Smooth muscle cell (in vitro differentiated cells): ENCODE measurements at regions not wholly inside any gene's neighbourhood (a gene's known extent, or its start where the extent isn't known, plus 50 kb on each side); places are given as distances from the start of the nearest gene placed in this dataset.

Experiments
- DNase-seq: peaks from one replicate; lab custom pipeline; 2025; ENCODE audit not compliant: unreplicated experiment; lab: John Stamatoyannopoulos, UW
- H2AFZ ChIP-seq: fragments of 200-600 bp; sonication (generic); 2 replicates; pipeline ENCODE4 v1.6.0; 2016; ENCODE audit warnings: antibody characterized with exemption, low read depth, mild to moderate bottlenecking
- H3F3A ChIP-seq: fragments of 200-600 bp; sonication (generic); 2 replicates; pipeline ENCODE4 v1.6.0; 2017; ENCODE audit warnings: antibody characterized with exemption, low read depth
- H3K27ac ChIP-seq: fragments of 200-600 bp; sonication (generic); 2 replicates; pipeline ENCODE4 v1.5.1; 2016; ENCODE audit warnings: low read depth, mild to moderate bottlenecking
- H3K27me3 ChIP-seq: fragments of 200-600 bp; sonication (generic); 2 replicates; pipeline ENCODE4 v1.6.1; 2016; ENCODE audit warnings: low read depth, mild to moderate bottlenecking
- H3K36me3 ChIP-seq: fragments of 200-600 bp; sonication (generic); 2 replicates; pipeline ENCODE4 v1.5.1; 2016; ENCODE audit warnings: low read depth
- H3K4me1 ChIP-seq: fragments of 200-600 bp; sonication (generic); 2 replicates; pipeline ENCODE4 v1.5.1; 2016; ENCODE audit warnings: low read depth
- H3K4me2 ChIP-seq: fragments of 200-600 bp; sonication (generic); 2 replicates; pipeline ENCODE4 v1.6.0; 2016; ENCODE audit warnings: mild to moderate bottlenecking
- H3K4me3 ChIP-seq: fragments of 200-600 bp; sonication (generic); 2 replicates; pipeline ENCODE4 v1.5.1; 2016; ENCODE audit warnings: mild to moderate bottlenecking
- H3K79me2 ChIP-seq: fragments of 200-600 bp; sonication (generic); 2 replicates; pipeline ENCODE4 v1.6.0; 2016; ENCODE audit warnings: low read depth, mild to moderate bottlenecking
- H3K9ac ChIP-seq: fragments of 200-600 bp; sonication (generic); 2 replicates; pipeline ENCODE4 v1.6.0; 2016; ENCODE audit warnings: low read depth
- H3K9me3 ChIP-seq: fragments of 200-600 bp; sonication (generic); replicated peaks from 2 replicates; pipeline ENCODE4 v1.5.1; 2016; ENCODE audit warnings: low read depth
- H4K20me1 ChIP-seq: fragments of 200-600 bp; sonication (generic); 2 replicates; pipeline ENCODE4 v1.6.0; 2016; ENCODE audit warnings: low read depth
- CTCF ChIP-seq: fragments of 200-600 bp; sonication (generic); IDR thresholded peaks from 2 replicates; pipeline ENCODE4 v1.5.1; 2017; ENCODE audit warnings: borderline replicate concordance, mild to moderate bottlenecking, antibody characterized with exemption; ENCODE audit not compliant: insufficient read depth, poor library complexity, severe bottlenecking
- WGBS: methylation state at CpG from one replicate; pipeline ENCODE4 v1.1.7; 2016; ENCODE audit warnings: low lambda C conversion rate; 5-methylcytosine and 5-hydroxymethylcytosine counted together

GRCh38 chr5:125225424-125225823, 479.0 kb upstream of the ZNF608 start:
- Histone ChIP-seq H3K9me3 (no peaks in the 10 kb centered on the region), H3K4me2 (no peak overlapping the region), H3K79me2 (no peaks in the 10 kb centered on the region), H3K36me3 (no peaks in the 10 kb centered on the region), H3K9ac (no peak overlapping the region), H2AFZ (no peak overlapping the region), H4K20me1 (no peaks in the 10 kb centered on the region), H3K4me3 (no peak overlapping the region), H3K27ac (no peak overlapping the region), H3K27me3 (no peaks in the 10 kb centered on the region), H3F3A (no peaks in the 10 kb centered on the region), H3K4me1 (peaks cover 5% of the 10 kb centered on the region)
- DNase-seq: no peak
- WGBS: 77% methylated on average over 2 of the region's 2 CpGs
- no peak for TF ChIP-seq CTCF

GRCh38 chr5:125226825-125227224, 480.4 kb upstream of the ZNF608 start:
- H3K9ac ChIP-seq: no peak overlapping the region
- no peak for TF ChIP-seq CTCF

GRCh38 chr5:125227333-125228095, 481.1 kb upstream of the ZNF608 start:
- Histone ChIP-seq H3K27me3 (no peaks in the 10 kb centered on the region), H3K4me2 (peak overlapping the region; percentile 73), H4K20me1 (no peaks in the 10 kb centered on the region), H3K4me3 (no peak overlapping the region), H3K27ac (peak overlapping the region; percentile 75), H3K9me3 (no peaks in the 10 kb centered on the region), H3K9ac (peak overlapping the region; percentile 42), H3K36me3 (no peaks in the 10 kb centered on the region), H3F3A (no peaks in the 10 kb centered on the region), H2AFZ (peak overlapping the region; percentile 64), H3K79me2 (no peaks in the 10 kb centered on the region), H3K4me1 (peaks cover 5% of the 10 kb centered on the region)
- no peak for DNase-seq
- TF ChIP-seq CTCF: peak; percentile 50
- 43% methylated on average over 7 of the region's 7 CpGs for WGBS

More at GRCh38 chr5:125226825-125227224, 480.4 kb upstream of the ZNF608 start:
- Histone ChIP-seq H3K9me3 (no peaks in the 10 kb centered on the region), H3F3A (no peaks in the 10 kb centered on the region), H3K27ac (no peak overlapping the region), H3K36me3 (no peaks in the 10 kb centered on the region), H3K4me2 (no peak overlapping the region), H2AFZ (no peak overlapping the region), H4K20me1 (no peaks in the 10 kb centered on the region), H3K4me3 (no peak overlapping the region), H3K79me2 (no peaks in the 10 kb centered on the region), H3K27me3 (no peaks in the 10 kb centered on the region), H3K4me1 (peaks cover 5% of the 10 kb centered on the region)
- 91% methylated on average over 4 of the region's 4 CpGs for WGBS
- DNase-seq: no peak
